Keratinocyte (primary cell): ENCODE measurements at regions not wholly inside any gene's neighbourhood (a gene's known extent, or its start where the extent isn't known, plus 50 kb on each side); places are given as distances from the start of the nearest gene placed in this dataset.

Source experiments
- DNase-seq: peaks from one replicate; pipeline ENCODE4 v3.0.0-alpha.2; 2011; ENCODE audit warnings: low read depth, missing footprints, low spot score
- FAIRE-seq: peaks from 2 replicates; lab custom pipeline; 2011; peaks lifted over from hg19 to GRCh38; lab: Jason Lieb, UNC
- H2AFZ ChIP-seq: 2 replicates; pipeline ENCODE4 v1.6.0; 2012; ENCODE audit warnings: low read length, control low read depth, inconsistent platforms; ENCODE audit not compliant: control insufficient read depth
- H3K27ac ChIP-seq: 2 replicates; pipeline ENCODE4 v1.5.1; 2011; ENCODE audit warnings: low read length; ENCODE audit not compliant: control insufficient read depth, insufficient read depth
- H3K27me3 ChIP-seq: 3 replicates; pipeline ENCODE4 v1.6.0; 2011; ENCODE audit warnings: low read length; ENCODE audit not compliant: control insufficient read depth, insufficient read depth; ENCODE audit errors: extremely low read depth
- H3K36me3 ChIP-seq, 2 experiments: 2 replicates in 1 of 2; 3 replicates in 1 of 2; pipeline ENCODE4 v1.5.1; 2011; ENCODE audit warnings: low read length in 2 of 2, mild to moderate bottlenecking in 1 of 2; ENCODE audit not compliant: control insufficient read depth in 2 of 2, insufficient read depth in 2 of 2; ENCODE audit errors: extremely low read depth in 1 of 2
- H3K4me1 ChIP-seq: 3 replicates; pipeline ENCODE4 v1.5.1; 2011; ENCODE audit warnings: low read length; ENCODE audit not compliant: control insufficient read depth, insufficient read depth; ENCODE audit errors: extremely low read depth
- H3K4me2 ChIP-seq: 3 replicates; pipeline ENCODE4 v1.6.0; 2011; ENCODE audit warnings: low read depth, low read length; ENCODE audit not compliant: control insufficient read depth, insufficient read depth; ENCODE audit errors: extremely low read depth
- H3K4me3 ChIP-seq, 3 experiments: fragments of 200-600 bp in 1 of 3; sonication (generic) in 1 of 3; 2 replicates in 2 of 3; 3 replicates in 1 of 3; pipeline ENCODE4 v1.5.1; 2011 to 2016; ENCODE audit warnings: low read length in 3 of 3, mild to moderate bottlenecking in 3 of 3, control low read depth in 2 of 3, inconsistent platforms in 1 of 3, low read depth in 1 of 3, mixed read lengths in 1 of 3, mixed run types in 1 of 3, moderate library complexity in 1 of 3; ENCODE audit not compliant: control insufficient read depth in 2 of 3, insufficient read depth in 2 of 3; ENCODE audit errors: extremely low read depth in 1 of 3
- H3K79me2 ChIP-seq: 2 replicates; pipeline ENCODE4 v1.6.0; 2012; ENCODE audit warnings: low read length; ENCODE audit not compliant: control insufficient read depth, insufficient read depth
- H3K9ac ChIP-seq: 3 replicates; pipeline ENCODE4 v1.6.0; 2011; ENCODE audit warnings: low read length; ENCODE audit not compliant: control insufficient read depth, insufficient read depth; ENCODE audit errors: extremely low read depth
- H3K9me1 ChIP-seq: 3 replicates; pipeline ENCODE4 v1.6.0; 2011; ENCODE audit warnings: low read length; ENCODE audit not compliant: control insufficient read depth, insufficient read depth; ENCODE audit errors: extremely low read depth
- H3K9me3 ChIP-seq: 2 replicates; pipeline ENCODE4 v1.5.1; 2012; ENCODE audit warnings: low read depth, low read length; ENCODE audit not compliant: control insufficient read depth
- H4K20me1 ChIP-seq: 3 replicates; pipeline ENCODE4 v1.6.0; 2011; ENCODE audit warnings: low read length; ENCODE audit not compliant: control insufficient read depth, insufficient read depth; ENCODE audit errors: extremely low read depth
- CTCF ChIP-seq, 3 experiments: IDR thresholded peaks in 1 of 3; conservative IDR thresholded peaks in 1 of 3; optimal IDR thresholded peaks in 1 of 3; 2 replicates in 2 of 3; 3 replicates in 1 of 3; pipeline versions ENCODE3 to v1.5.1; 2011; ENCODE audit warnings: low read length in 3 of 3, mild to moderate bottlenecking in 3 of 3, moderate library complexity in 2 of 3, control low read depth in 1 of 3, inconsistent platforms in 1 of 3; ENCODE audit not compliant: insufficient read depth in 2 of 3; ENCODE audit errors: extremely low read depth in 1 of 3
- EZH2 ChIP-seq: IDR thresholded peaks from one replicate; pipeline ENCODE4 v1.6.1; 2012; ENCODE audit warnings: inconsistent platforms, mild to moderate bottlenecking, low read length, moderate library complexity
- dilution Hi-C: fragments of 300-500 bp; cut with MboI; formaldehyde crosslinking; loops from one replicate; pipeline ENCODE4 v1.7.0; 2020; ENCODE audit warnings: low sequenced_read_pairs; ENCODE audit not compliant: extremely low pct_ligation_motif_present

GRCh38 chr11:57054817-57055216 lies 66.1 kb downstream of the OR5AK2 start:
- no peaks in the 10 kb centered on the region for H3K9me3 ChIP-seq
- dilution Hi-C loops: no loop called here
- H3K4me1 ChIP-seq: no peaks in the 10 kb centered on the region
- DNase-seq (no peak), FAIRE-seq (no peak)
- TF ChIP-seq CTCF (optimal IDR thresholded peaks at IDR 0.05 in 1 of 3, IDR thresholded peaks at IDR 0.05 in 1 of 3, conservative IDR thresholded peaks at IDR 0.05 in 1 of 3; ENCODE audit: extremely low read depth in 1 of 3, insufficient read depth in 2 of 3, low read length in 3 of 3) (no peak), EZH2 (no peak)
- H3K9ac ChIP-seq: no peak overlapping the region
- no peak overlapping the region for H2AFZ ChIP-seq
- no peak overlapping the region for H3K4me2 ChIP-seq
- H3K79me2 ChIP-seq: no peaks in the 10 kb centered on the region
- no peaks in the 10 kb centered on the region for H3K27me3 ChIP-seq
- H3K27ac ChIP-seq: no peak overlapping the region
- no peaks in the 10 kb centered on the region for H3K36me3 ChIP-seq
- no peaks in the 10 kb centered on the region for H3K9me1 ChIP-seq
- no peak overlapping the region for H3K4me3 ChIP-seq
- no peaks in the 10 kb centered on the region for H4K20me1 ChIP-seq

DNA sequence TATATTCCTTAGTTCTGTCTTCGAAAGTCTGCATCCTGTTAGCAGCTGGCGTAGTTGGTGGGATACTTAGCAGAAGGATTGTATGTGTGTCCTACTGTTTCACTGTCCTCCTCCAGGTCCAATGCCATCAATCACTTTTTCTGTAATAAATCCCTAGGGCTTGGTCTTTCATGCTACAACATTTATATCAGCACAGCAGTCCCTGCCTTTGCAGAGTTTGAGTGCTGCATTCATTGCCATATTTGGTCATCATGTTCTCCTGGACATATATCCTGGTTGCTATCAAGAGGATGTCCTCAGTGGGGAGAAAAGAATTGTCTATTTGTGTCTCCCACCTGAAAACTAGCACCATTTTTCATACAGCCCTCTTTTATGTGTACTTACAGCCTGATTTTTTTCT lies 67.0 kb downstream of the OR5AK2 start:
- Histone ChIP-seq H3K4me3 (no peak overlapping the region), H3K4me2 (no peak overlapping the region), H3K9ac (no peak overlapping the region), H3K27ac (no peak overlapping the region), H3K79me2 (no peaks in the 10 kb centered on the region), H3K4me1 (no peaks in the 10 kb centered on the region), H3K9me3 (no peaks in the 10 kb centered on the region), H4K20me1 (no peaks in the 10 kb centered on the region), H2AFZ (no peak overlapping the region), H3K9me1 (no peaks in the 10 kb centered on the region), H3K36me3 (no peaks in the 10 kb centered on the region), H3K27me3 (no peaks in the 10 kb centered on the region)
- TF ChIP-seq CTCF (optimal IDR thresholded peaks at IDR 0.05 in 1 of 3, IDR thresholded peaks at IDR 0.05 in 1 of 3, conservative IDR thresholded peaks at IDR 0.05 in 1 of 3; ENCODE audit: extremely low read depth in 1 of 3, insufficient read depth in 2 of 3, low read length in 3 of 3) (no peak), EZH2 (no peak)
- dilution Hi-C loops: no loop called here
- no peak for FAIRE-seq
- DNase-seq: no peak
